GM23338 (cell line): ENCODE measurements at regions not wholly inside any gene's neighbourhood (a gene's known extent, or its start where the extent isn't known, plus 50 kb on each side); places are given as distances from the start of the nearest gene placed in this dataset.

ENCODE experiments used
- ATAC-seq: fragments of 200-7000 bp; cut with Tn5 transposase; 3 replicates; pipeline ENCODE4 v1.9.1; 2020
- DNase-seq: peaks from one replicate; pipeline ENCODE4 v3.0.0-alpha.2; 2015; ENCODE audit warnings: low spot score
- H2AFZ ChIP-seq: fragments of 200-600 bp; sonication (generic); 2 replicates; pipeline ENCODE4 v1.8.0; 2016; ENCODE audit warnings: antibody characterized with exemption, mild to moderate bottlenecking, moderate library complexity
- H3F3A ChIP-seq: fragments of 200-600 bp; sonication (generic); replicated peaks from 2 replicates; pipeline ENCODE4 v1.8.0; 2017; ENCODE audit warnings: antibody characterized with exemption, mixed run types, low read depth
- H3K27ac ChIP-seq: fragments of 200-600 bp; sonication (generic); 2 replicates; pipeline ENCODE4 v1.6.1; 2016; ENCODE audit warnings: low read depth
- H3K27me3 ChIP-seq: fragments of 200-600 bp; sonication (generic); 2 replicates; pipeline ENCODE4 v1.8.0; 2016; ENCODE audit warnings: mild to moderate bottlenecking, mixed run types, moderate library complexity; ENCODE audit not compliant: insufficient read depth
- H3K36me3 ChIP-seq: fragments of 200-600 bp; sonication (generic); 2 replicates; pipeline ENCODE4 v1.8.0; 2016; ENCODE audit warnings: mild to moderate bottlenecking; ENCODE audit not compliant: insufficient read depth
- H3K4me1 ChIP-seq: fragments of 200-600 bp; sonication (generic); 2 replicates; pipeline ENCODE4 v1.8.0; 2016; ENCODE audit warnings: mild to moderate bottlenecking, moderate library complexity; ENCODE audit not compliant: insufficient read depth
- H3K4me2 ChIP-seq: fragments of 200-600 bp; sonication (generic); 2 replicates; pipeline ENCODE4 v1.7.1; 2017; ENCODE audit warnings: mixed run types
- H3K4me3 ChIP-seq: fragments of 200-600 bp; sonication (generic); 2 replicates; pipeline ENCODE4 v1.6.1; 2016; ENCODE audit warnings: mixed run types
- H3K79me2 ChIP-seq: fragments of 200-600 bp; sonication (generic); replicated peaks from 2 replicates; pipeline ENCODE4 v1.8.0; 2017; ENCODE audit warnings: mild to moderate bottlenecking; ENCODE audit not compliant: insufficient read depth
- H3K9me2 ChIP-seq: fragments of 200-600 bp; sonication (generic); 2 replicates; pipeline ENCODE4 v1.8.0; 2017; ENCODE audit not compliant: insufficient read depth
- H4K20me1 ChIP-seq: fragments of 200-600 bp; sonication (generic); replicated peaks from 2 replicates; pipeline ENCODE4 v1.8.0; 2017; ENCODE audit warnings: mild to moderate bottlenecking; ENCODE audit not compliant: insufficient read depth
- H3K27ac Mint-ChIP-seq: 2 replicates; pipeline ENCODE4 v1.8.0; 2020; ENCODE audit warnings: inconsistent platforms, mild to moderate bottlenecking, moderate library complexity, mixed read lengths
- H3K27me3 Mint-ChIP-seq: 3 replicates; pipeline ENCODE4 v1.8.0; 2022; ENCODE audit warnings: low read depth, mild to moderate bottlenecking, moderate library complexity, mixed read lengths, inconsistent platforms; ENCODE audit not compliant: insufficient read depth, poor library complexity
- H3K36me3 Mint-ChIP-seq: 3 replicates; pipeline ENCODE4 v1.8.0; 2021; ENCODE audit warnings: low read depth, mild to moderate bottlenecking, inconsistent platforms, moderate library complexity, mixed read lengths
- H3K4me1 Mint-ChIP-seq: 3 replicates; pipeline ENCODE4 v1.8.0; 2020; ENCODE audit warnings: mild to moderate bottlenecking, inconsistent platforms, mixed read lengths
- H3K4me3 Mint-ChIP-seq: 3 replicates; pipeline ENCODE4 v1.8.0; 2021; ENCODE audit warnings: moderate library complexity, mild to moderate bottlenecking, inconsistent platforms, mixed read lengths
- H3K9me3 Mint-ChIP-seq: 3 replicates; pipeline ENCODE4 v1.8.0; 2020; ENCODE audit warnings: moderate library complexity, mild to moderate bottlenecking, inconsistent platforms, mixed read lengths
- EZH2 ChIP-seq: fragments of 200-600 bp; sonication (generic); IDR thresholded peaks from one replicate; pipeline ENCODE4 v1.8.0; 2017; ENCODE audit warnings: antibody characterized with exemption, mild to moderate bottlenecking, low read depth; ENCODE audit not compliant: unreplicated experiment
- EZH2phosphoT487 ChIP-seq: fragments of 200-600 bp; sonication (generic); IDR thresholded peaks from one replicate; pipeline ENCODE4 v1.8.1; 2018; ENCODE audit warnings: antibody characterized with exemption; ENCODE audit not compliant: unreplicated experiment
- JUNB ChIP-seq: IDR thresholded peaks from one replicate; pipeline ENCODE4 v1.6.1; 2016; ENCODE audit warnings: antibody characterized with exemption; ENCODE audit not compliant: unreplicated experiment
- POLR2AphosphoS5 ChIP-seq: IDR thresholded peaks from 2 replicates; pipeline ENCODE4 v1.6.1; 2016; ENCODE audit warnings: antibody characterized with exemption, low read depth
- ZNF114 ChIP-seq: fragments of 250-450 bp; sonication (Bioruptor Pico); IDR thresholded peaks from 2 replicates; pipeline ENCODE4 v1.5.0; 2020; ENCODE audit warnings: mild to moderate bottlenecking, moderate library complexity
- ZNF331 ChIP-seq: fragments of 250-450 bp; sonication (Bioruptor Pico); IDR thresholded peaks from 2 replicates; pipeline ENCODE4 v1.5.0; 2020; ENCODE audit warnings: low read depth, mild to moderate bottlenecking, moderate library complexity
- TF ChIP-seq, protein P1 (sequence below): IDR thresholded peaks from 2 replicates; pipeline ENCODE4 v1.6.1; 2016; ENCODE audit warnings: antibody characterized with exemption
- TF ChIP-seq, protein P2 (sequence below): IDR thresholded peaks from one replicate; pipeline ENCODE4 v1.6.1; 2018; ENCODE audit warnings: antibody characterized with exemption; ENCODE audit not compliant: unreplicated experiment
- TF ChIP-seq, protein P3 (sequence below), 2 experiments: fragments of 200-600 bp in 1 of 2; sonication (generic) in 1 of 2; conservative IDR thresholded peaks; 2 replicates each; pipeline versions ENCODE4 v1.5.1 to v1.6.1; 2016 to 2017; ENCODE audit warnings: antibody characterized with exemption in 2 of 2, low read depth in 2 of 2, mild to moderate bottlenecking in 2 of 2, moderate library complexity in 1 of 2

DNA sequence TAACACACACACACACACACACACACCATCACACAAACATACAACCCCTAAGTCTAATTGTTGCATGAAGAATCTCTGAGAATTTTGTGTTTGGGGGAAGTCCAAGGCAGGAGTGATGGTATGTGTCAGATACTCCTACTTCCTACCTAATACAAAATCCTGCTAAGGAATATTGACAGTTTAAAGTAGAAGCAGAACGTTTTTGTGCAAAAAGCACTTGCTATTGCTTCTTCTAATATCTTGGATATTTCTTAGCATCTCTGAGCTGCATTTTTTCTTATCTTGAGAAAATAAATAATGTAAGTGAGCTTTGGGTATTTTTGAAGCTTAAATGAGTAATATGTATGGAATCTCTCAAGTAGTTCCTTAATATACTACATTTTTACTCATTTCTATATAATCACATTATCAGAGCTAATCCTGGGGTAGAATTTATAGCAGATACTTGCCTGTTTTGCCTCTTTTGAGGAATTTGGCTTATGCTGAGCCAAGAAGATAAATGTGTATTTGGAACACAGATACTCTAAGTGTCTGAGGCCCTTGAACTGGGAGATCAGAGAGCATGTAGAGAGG, 212.3 kb downstream of the DKK1 start:
- Histone ChIP-seq H3K27me3 (no peaks in the 10 kb centered on the region), H4K20me1 (no peaks in the 10 kb centered on the region), H2AFZ (no peak overlapping the region), H3K79me2 (no peaks in the 10 kb centered on the region), H3K4me2 (no peak overlapping the region), H3K9me2 (no peaks in the 10 kb centered on the region), H3K4me3 (no peak overlapping the region), H3K36me3 (no peaks in the 10 kb centered on the region), H3F3A (no peaks in the 10 kb centered on the region), H3K4me1 (no peaks in the 10 kb centered on the region), H3K27ac (no peak overlapping the region)
- no peak for ATAC-seq
- Mint-ChIP-seq H3K27me3 (peaks cover 2% of the 10 kb centered on the region), H3K27ac (no peak overlapping the region), H3K4me1 (no peaks in the 10 kb centered on the region; the same call in 2 of the 3 replicates), H3K9me3 (no peaks in the 10 kb centered on the region), H3K4me3 (no peak overlapping the region), H3K36me3 (no peaks in the 10 kb centered on the region)
- TF ChIP-seq ZNF114 (CRISPR knock-in tag) (no peak), JUNB (no peak), EZH2 (no peak), EZH2phosphoT487 (no peak), POLR2AphosphoS5 (no peak)
- TF ChIP-seq, protein P1, sequence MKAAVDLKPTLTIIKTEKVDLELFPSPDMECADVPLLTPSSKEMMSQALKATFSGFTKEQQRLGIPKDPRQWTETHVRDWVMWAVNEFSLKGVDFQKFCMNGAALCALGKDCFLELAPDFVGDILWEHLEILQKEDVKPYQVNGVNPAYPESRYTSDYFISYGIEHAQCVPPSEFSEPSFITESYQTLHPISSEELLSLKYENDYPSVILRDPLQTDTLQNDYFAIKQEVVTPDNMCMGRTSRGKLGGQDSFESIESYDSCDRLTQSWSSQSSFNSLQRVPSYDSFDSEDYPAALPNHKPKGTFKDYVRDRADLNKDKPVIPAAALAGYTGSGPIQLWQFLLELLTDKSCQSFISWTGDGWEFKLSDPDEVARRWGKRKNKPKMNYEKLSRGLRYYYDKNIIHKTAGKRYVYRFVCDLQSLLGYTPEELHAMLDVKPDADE: no peak
- TF ChIP-seq, protein P2, sequence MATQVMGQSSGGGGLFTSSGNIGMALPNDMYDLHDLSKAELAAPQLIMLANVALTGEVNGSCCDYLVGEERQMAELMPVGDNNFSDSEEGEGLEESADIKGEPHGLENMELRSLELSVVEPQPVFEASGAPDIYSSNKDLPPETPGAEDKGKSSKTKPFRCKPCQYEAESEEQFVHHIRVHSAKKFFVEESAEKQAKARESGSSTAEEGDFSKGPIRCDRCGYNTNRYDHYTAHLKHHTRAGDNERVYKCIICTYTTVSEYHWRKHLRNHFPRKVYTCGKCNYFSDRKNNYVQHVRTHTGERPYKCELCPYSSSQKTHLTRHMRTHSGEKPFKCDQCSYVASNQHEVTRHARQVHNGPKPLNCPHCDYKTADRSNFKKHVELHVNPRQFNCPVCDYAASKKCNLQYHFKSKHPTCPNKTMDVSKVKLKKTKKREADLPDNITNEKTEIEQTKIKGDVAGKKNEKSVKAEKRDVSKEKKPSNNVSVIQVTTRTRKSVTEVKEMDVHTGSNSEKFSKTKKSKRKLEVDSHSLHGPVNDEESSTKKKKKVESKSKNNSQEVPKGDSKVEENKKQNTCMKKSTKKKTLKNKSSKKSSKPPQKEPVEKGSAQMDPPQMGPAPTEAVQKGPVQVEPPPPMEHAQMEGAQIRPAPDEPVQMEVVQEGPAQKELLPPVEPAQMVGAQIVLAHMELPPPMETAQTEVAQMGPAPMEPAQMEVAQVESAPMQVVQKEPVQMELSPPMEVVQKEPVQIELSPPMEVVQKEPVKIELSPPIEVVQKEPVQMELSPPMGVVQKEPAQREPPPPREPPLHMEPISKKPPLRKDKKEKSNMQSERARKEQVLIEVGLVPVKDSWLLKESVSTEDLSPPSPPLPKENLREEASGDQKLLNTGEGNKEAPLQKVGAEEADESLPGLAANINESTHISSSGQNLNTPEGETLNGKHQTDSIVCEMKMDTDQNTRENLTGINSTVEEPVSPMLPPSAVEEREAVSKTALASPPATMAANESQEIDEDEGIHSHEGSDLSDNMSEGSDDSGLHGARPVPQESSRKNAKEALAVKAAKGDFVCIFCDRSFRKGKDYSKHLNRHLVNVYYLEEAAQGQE: no peak
- no peak for DNase-seq

DNA sequence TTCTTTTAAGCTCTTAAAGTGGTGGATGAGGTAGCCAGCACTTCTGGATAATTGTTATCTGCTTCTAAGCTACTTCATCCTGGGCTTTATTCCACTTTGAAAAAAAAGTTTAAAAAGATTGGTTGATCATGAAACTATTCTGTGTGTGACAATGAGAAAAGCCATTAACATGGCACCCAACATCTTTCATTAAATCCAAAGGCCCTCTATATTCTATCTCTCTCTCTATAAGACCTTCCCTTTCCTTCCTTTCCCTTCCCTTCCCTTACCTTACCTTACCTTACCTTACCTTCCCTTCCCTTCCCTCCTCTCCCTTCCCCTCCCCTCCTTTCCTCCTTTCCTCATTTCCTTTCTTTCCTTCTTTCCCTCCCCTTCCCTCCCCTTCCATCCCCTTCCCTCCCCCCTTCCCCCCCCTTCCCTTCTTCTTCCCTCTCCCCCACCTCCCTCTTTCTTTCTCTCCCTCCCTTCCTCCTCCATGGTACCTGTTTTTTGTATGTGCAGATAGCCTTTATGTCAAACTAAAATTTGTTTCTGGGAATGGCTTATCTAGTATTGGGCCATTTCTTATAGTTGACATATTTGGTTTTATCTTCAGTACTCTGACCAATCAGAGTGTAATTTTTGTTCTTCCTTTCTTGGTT, 218.7 kb downstream of the DKK1 start:
- Histone ChIP-seq H3F3A (no peaks in the 10 kb centered on the region), H3K9me2 (no peaks in the 10 kb centered on the region), H3K36me3 (no peaks in the 10 kb centered on the region), H4K20me1 (no peaks in the 10 kb centered on the region), H3K4me1 (no peaks in the 10 kb centered on the region), H3K27ac (no peak overlapping the region), H2AFZ (no peak overlapping the region), H3K4me3 (no peak overlapping the region), H3K4me2 (no peak overlapping the region), H3K27me3 (no peaks in the 10 kb centered on the region), H3K79me2 (no peaks in the 10 kb centered on the region)
- TF ChIP-seq ZNF114 (CRISPR knock-in tag): no peak
- TF ChIP-seq ZNF331 (CRISPR knock-in tag): no peak
- no peak for TF ChIP-seq EZH2
- TF ChIP-seq, protein P3, sequence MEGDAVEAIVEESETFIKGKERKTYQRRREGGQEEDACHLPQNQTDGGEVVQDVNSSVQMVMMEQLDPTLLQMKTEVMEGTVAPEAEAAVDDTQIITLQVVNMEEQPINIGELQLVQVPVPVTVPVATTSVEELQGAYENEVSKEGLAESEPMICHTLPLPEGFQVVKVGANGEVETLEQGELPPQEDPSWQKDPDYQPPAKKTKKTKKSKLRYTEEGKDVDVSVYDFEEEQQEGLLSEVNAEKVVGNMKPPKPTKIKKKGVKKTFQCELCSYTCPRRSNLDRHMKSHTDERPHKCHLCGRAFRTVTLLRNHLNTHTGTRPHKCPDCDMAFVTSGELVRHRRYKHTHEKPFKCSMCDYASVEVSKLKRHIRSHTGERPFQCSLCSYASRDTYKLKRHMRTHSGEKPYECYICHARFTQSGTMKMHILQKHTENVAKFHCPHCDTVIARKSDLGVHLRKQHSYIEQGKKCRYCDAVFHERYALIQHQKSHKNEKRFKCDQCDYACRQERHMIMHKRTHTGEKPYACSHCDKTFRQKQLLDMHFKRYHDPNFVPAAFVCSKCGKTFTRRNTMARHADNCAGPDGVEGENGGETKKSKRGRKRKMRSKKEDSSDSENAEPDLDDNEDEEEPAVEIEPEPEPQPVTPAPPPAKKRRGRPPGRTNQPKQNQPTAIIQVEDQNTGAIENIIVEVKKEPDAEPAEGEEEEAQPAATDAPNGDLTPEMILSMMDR (conservative IDR thresholded peaks at IDR 0.05; ENCODE audit: low read depth in 2 of 2): no peak
- Mint-ChIP-seq H3K27me3 (no peaks in the 10 kb centered on the region), H3K4me3 (no peak overlapping the region), H3K36me3 (no peaks in the 10 kb centered on the region), H3K4me1 (no peaks in the 10 kb centered on the region; the same call in 2 of the 3 replicates), H3K9me3 (no peaks in the 10 kb centered on the region; the same call in 2 of the 3 replicates), H3K27ac (no peak overlapping the region)
- DNase-seq (no peak), ATAC-seq (no peak)
